ENCODE measurements at regions not wholly inside any gene's neighbourhood (a gene's known extent, or its start where the extent isn't known, plus 50 kb on each side); places are given as distances from the start of the nearest gene placed in this dataset.

- H3K4me1 ChIP-seq (ENCODE audit: control insufficient read depth in 1 of 2, insufficient read depth in 2 of 2, low read length in 2 of 2): no peaks in the 10 kb centered on the region
- H3K9me2 ChIP-seq (ENCODE audit: insufficient read depth): no peaks in the 10 kb centered on the region
- BruUV-seq (replicated peaks): no TSS peak
- H3K79me2 ChIP-seq (ENCODE audit: insufficient read depth, low read length): no peaks in the 10 kb centered on the region
- TF ChIP-seq FOSL1 (IDR thresholded peaks at IDR 0.05; ENCODE audit: low read depth): no peak
- TF ChIP-seq ATF3 (IDR thresholded peaks at IDR 0.05): no peak
- ChIA-PET POLR2A (no interaction called here), RAD21 (ENCODE audit: low non-redundant PET in 1 of 2, low total read pairs in 2 of 2, uncharacterized antibody in 2 of 2, unreplicated experiment in 2 of 2) (no interaction called here), CTCF (no interaction called here)
- no peak overlapping the region for H3K4me2 ChIP-seq (ENCODE audit: low read length)
- no peaks in the 10 kb centered on the region for H4K20me1 ChIP-seq (ENCODE audit: insufficient read depth)
- DNase-seq (ENCODE audit: low read depth, low spot score): no peak
- no peaks in the 10 kb centered on the region for H3K27me3 ChIP-seq (ENCODE audit: insufficient read depth, low read length)
- no peak overlapping the region for H3K27ac ChIP-seq (ENCODE audit: low read depth, low read length)
- no peaks in the 10 kb centered on the region for H3K9me3 ChIP-seq (ENCODE audit: control insufficient read depth in 1 of 2, insufficient read depth in 1 of 2, low read depth in 1 of 2, low read length in 2 of 2)
- no peak overlapping the region for H3K9ac ChIP-seq (ENCODE audit: low read length)
- no peak overlapping the region for H3K4me3 ChIP-seq (replicated peaks in 1 of 2; ENCODE audit: low read depth in 1 of 2, low read length in 2 of 2)
- H3K36me3 ChIP-seq (ENCODE audit: control insufficient read depth in 1 of 2, insufficient read depth in 2 of 2, low read length in 2 of 2): no peaks in the 10 kb centered on the region
- intact Hi-C loops (cut with micrococcal nuclease): no loop called here
- H2AFZ ChIP-seq (ENCODE audit: low read depth, low read length, poor library complexity, severe bottlenecking): no peak overlapping the region
- no peak for ATAC-seq
Observed at GRCh38 chr13:61765940-61766666, 350.5 kb upstream of the PCDH20 start.

GRCh38 chr13:61765181-61765742 is 349.6 kb upstream of the PCDH20 start:
- RAD21 ChIA-PET (ENCODE audit: low non-redundant PET in 1 of 2, low total read pairs in 2 of 2, uncharacterized antibody in 2 of 2, unreplicated experiment in 2 of 2): no interaction called here
- Histone ChIP-seq H3K27me3 (ENCODE audit: insufficient read depth, low read length) (no peaks in the 10 kb centered on the region), H4K20me1 (ENCODE audit: insufficient read depth) (no peaks in the 10 kb centered on the region), H2AFZ (ENCODE audit: low read depth, low read length, poor library complexity, severe bottlenecking) (no peak overlapping the region), H3K4me3 (replicated peaks in 1 of 2; ENCODE audit: low read depth in 1 of 2, low read length in 2 of 2) (no peak overlapping the region), H3K36me3 (ENCODE audit: control insufficient read depth in 1 of 2, insufficient read depth in 2 of 2, low read length in 2 of 2) (no peaks in the 10 kb centered on the region), H3K9ac (ENCODE audit: low read length) (no peak overlapping the region), H3K9me3 (ENCODE audit: control insufficient read depth in 1 of 2, insufficient read depth in 1 of 2, low read depth in 1 of 2, low read length in 2 of 2) (no peaks in the 10 kb centered on the region), H3K79me2 (ENCODE audit: insufficient read depth, low read length) (no peaks in the 10 kb centered on the region), H3K4me2 (ENCODE audit: low read length) (no peak overlapping the region), H3K27ac (ENCODE audit: low read depth, low read length) (no peak overlapping the region), H3K9me2 (ENCODE audit: insufficient read depth) (no peaks in the 10 kb centered on the region), H3K4me1 (ENCODE audit: control insufficient read depth in 1 of 2, insufficient read depth in 2 of 2, low read length in 2 of 2) (no peaks in the 10 kb centered on the region)
- CTCF ChIA-PET: no interaction called here
- DNase-seq (ENCODE audit: low read depth, low spot score): no peak
- POLR2A ChIA-PET: no interaction called here
- no peak for ATAC-seq
- no TSS peak for BruUV-seq (replicated peaks)
- intact Hi-C loops (cut with micrococcal nuclease): no loop called here
- TF ChIP-seq EGR1 (IDR thresholded peaks at IDR 0.05; ENCODE audit: low read depth) (no peak), SRF (IDR thresholded peaks at IDR 0.05; ENCODE audit: low read depth) (no peak), FOSL1 (IDR thresholded peaks at IDR 0.05; ENCODE audit: low read depth) (no peak), YY1 (IDR thresholded peaks at IDR 0.05; ENCODE audit: extremely low read depth, insufficient replicate concordance, low read depth, low read length) (no peak), EZH2 (IDR thresholded peaks at IDR 0.05) (no peak), TCF7L2 (IDR thresholded peaks at IDR 0.05; ENCODE audit: borderline replicate concordance, extremely low read depth, insufficient read depth, insufficient read length) (no peak)

All from HCT116 (cell line).